ENCODE measurements at regions not wholly inside any gene's neighbourhood (a gene's known extent, or its start where the extent isn't known, plus 50 kb on each side); places are given as distances from the start of the nearest gene placed in this dataset.
"Not testable (repeated sequence)": the region's sequence is repeated elsewhere in the genome, so short reads cannot be mapped to it uniquely, and the experiment has no call there.

DNA sequence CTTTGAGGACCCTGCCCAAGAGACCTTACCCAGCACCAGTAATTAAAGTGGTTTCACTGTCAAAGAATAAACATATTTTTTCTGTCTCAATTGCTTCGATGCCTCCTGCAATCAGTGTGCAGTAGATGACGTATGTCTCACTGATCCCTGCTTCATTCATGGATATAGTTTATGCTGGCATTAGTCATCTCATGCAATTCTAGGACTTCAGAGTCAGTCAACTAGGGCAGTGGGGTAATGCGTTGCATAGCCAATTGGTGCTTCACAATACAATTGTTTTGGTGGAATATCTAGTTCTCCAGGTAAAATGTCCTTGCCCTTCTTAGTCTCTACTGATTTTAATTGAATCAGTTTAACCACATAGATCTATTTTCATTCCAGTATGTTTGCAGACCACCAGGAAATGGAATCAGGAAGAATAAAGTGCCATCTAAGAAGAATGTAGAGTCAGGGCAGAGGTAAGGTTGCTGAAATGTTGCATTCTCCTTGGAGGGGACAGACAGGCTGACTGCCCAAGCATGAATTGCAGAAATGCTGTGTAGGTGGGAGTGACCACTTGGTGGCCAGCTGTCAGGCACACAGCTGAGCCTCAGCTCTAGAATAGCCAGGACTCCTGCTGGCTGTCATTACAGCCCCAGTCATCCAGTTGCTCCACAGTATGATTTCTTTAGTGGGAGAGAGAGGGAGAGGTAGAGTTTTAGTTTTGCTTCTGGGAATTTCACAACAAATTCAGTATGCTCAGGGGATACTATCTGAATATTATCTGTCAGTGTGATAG lies 73.5 kb upstream of the MEGF10 start:
- no peak overlapping the region for H3K4me2 ChIP-seq (ENCODE audit: insufficient read depth, low read length)
- intact Hi-C loops (cut with micrococcal nuclease), result no loop called here

DNA sequence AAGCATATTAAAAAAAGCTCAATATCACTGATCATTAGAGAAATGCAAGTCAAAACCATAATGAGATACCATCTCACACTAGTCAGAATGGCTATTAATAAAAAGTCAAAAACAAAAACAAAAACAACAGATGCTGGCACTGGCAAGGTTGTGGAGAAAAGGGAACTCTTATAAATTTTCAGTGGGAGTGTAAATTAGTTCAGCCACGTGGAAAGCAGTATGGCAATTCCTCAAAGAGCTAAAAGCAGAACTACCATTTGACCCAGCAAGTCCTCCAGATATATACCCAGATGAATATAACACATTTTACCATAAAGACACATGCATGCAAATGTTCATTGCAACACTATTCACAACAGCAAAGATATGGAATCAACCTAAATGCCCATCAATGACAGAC lies 68.7 kb upstream of the MEGF10 start:
- intact Hi-C loops (cut with micrococcal nuclease); H3K36me3 ChIP-seq (ENCODE audit: control insufficient read depth, insufficient read depth, low read length); DNase-seq (ENCODE audit: extremely low read depth in 1 of 4, low spot score in 3 of 4); ATAC-seq; H2AFZ ChIP-seq (ENCODE audit: low read depth, low read length); H3K9me3 ChIP-seq (replicated peaks; ENCODE audit: control insufficient read depth, insufficient read depth, low read depth, low read length); FAIRE-seq; in situ Hi-C loops (cut with MboI); H3K4me3 ChIP-seq; BruUV-seq (replicated peaks); H3K27me3 ChIP-seq (ENCODE audit: control insufficient read depth in 2 of 2, insufficient read depth in 2 of 2, low read length in 2 of 2); H3K4me1 ChIP-seq (replicated peaks in 1 of 2; ENCODE audit: control insufficient read depth in 2 of 2, insufficient read depth in 2 of 2, low read length in 2 of 2); H3K79me2 ChIP-seq (ENCODE audit: control insufficient read depth, insufficient read depth, low read length); H3K9me1 ChIP-seq (ENCODE audit: control insufficient read depth, insufficient read depth, low read length); H3K4me2 ChIP-seq (ENCODE audit: insufficient read depth, low read length); H4K20me1 ChIP-seq (replicated peaks; ENCODE audit: control insufficient read depth, insufficient read depth, low read length); H3K9ac ChIP-seq (ENCODE audit: insufficient read depth in 1 of 2, low read depth in 2 of 2, low read length in 2 of 2); CTCF ChIA-PET (ENCODE audit: low intra/inter-chr PET ratio); H3K27ac ChIP-seq (ENCODE audit: extremely low read depth, low read depth, low read length); POLR2A ChIA-PET: not testable (repeated sequence)
- WGBS (ENCODE audit: insufficient coverage, low coverage, missing lambda C conversion rate), result 0% methylated on average over 1 of the region's 1 CpG

More for the DNA sequence above, 73.5 kb upstream of the MEGF10 start:
- in situ Hi-C loops (cut with MboI), result no loop called here
- H3K9me1 ChIP-seq (ENCODE audit: control insufficient read depth, insufficient read depth, low read length), result no peaks in the 10 kb centered on the region
- no peak overlapping the region for H3K27ac ChIP-seq (ENCODE audit: extremely low read depth, low read depth, low read length)
- H3K79me2 ChIP-seq (ENCODE audit: control insufficient read depth, insufficient read depth, low read length), result no peaks in the 10 kb centered on the region
- no peak for FAIRE-seq
- no peak for DNase-seq (ENCODE audit: extremely low read depth in 1 of 4, low spot score in 3 of 4)
- POLR2A ChIA-PET, result interaction anchor here (0.7 kb wide), 1 partner anchor 8 kb away, joined by 3 read pairs; no protein-coding TSS in a partner anchor
- H2AFZ ChIP-seq (ENCODE audit: low read depth, low read length), result no peak overlapping the region
- no peak overlapping the region for H3K4me3 ChIP-seq
- 0% methylated on average over 3 of the region's 3 CpGs for WGBS (ENCODE audit: insufficient coverage, low coverage, missing lambda C conversion rate)
- no peak overlapping the region for H3K9ac ChIP-seq (ENCODE audit: insufficient read depth in 1 of 2, low read depth in 2 of 2, low read length in 2 of 2)
- TF ChIP-seq, protein P1, sequence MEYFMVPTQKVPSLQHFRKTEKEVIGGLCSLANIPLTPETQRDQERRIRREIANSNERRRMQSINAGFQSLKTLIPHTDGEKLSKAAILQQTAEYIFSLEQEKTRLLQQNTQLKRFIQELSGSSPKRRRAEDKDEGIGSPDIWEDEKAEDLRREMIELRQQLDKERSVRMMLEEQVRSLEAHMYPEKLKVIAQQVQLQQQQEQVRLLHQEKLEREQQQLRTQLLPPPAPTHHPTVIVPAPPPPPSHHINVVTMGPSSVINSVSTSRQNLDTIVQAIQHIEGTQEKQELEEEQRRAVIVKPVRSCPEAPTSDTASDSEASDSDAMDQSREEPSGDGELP (CRISPR knock-in tag; IDR thresholded peaks at IDR 0.05; ENCODE audit: borderline replicate concordance), result peak; percentile 31; the same call in 1 of the 2 replicates
- TF ChIP-seq NFE2 (IDR thresholded peaks at IDR 0.05; ENCODE audit: low read depth), result 0 out of 2 replicates have a peak, but pooled peaks have one; percentile 16
- TF ChIP-seq, protein P2, sequence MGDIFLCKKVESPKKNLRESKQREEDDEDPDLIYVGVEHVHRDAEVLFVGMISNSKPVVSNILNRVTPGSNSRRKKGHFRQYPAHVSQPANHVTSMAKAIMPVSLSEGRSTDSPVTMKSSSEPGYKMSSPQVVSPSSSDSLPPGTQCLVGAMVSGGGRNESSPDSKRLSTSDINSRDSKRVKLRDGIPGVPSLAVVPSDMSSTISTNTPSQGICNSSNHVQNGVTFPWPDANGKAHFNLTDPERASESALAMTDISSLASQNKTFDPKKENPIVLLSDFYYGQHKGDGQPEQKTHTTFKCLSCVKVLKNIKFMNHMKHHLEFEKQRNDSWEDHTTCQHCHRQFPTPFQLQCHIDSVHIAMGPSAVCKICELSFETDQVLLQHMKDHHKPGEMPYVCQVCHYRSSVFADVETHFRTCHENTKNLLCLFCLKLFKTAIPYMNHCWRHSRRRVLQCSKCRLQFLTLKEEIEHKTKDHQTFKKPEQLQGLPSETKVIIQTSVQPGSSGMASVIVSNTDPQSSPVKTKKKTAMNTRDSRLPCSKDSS (IDR thresholded peaks at IDR 0.05; ENCODE audit: low read depth, partially characterized antibody), result no peak
- TF ChIP-seq, protein P3, sequence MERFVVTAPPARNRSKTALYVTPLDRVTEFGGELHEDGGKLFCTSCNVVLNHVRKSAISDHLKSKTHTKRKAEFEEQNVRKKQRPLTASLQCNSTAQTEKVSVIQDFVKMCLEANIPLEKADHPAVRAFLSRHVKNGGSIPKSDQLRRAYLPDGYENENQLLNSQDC (CRISPR knock-in tag; IDR thresholded peaks at IDR 0.05), result no peak
- H3K27me3 ChIP-seq (ENCODE audit: control insufficient read depth in 2 of 2, insufficient read depth in 2 of 2, low read length in 2 of 2), result no peaks in the 10 kb centered on the region
- CTCF ChIA-PET (ENCODE audit: low intra/inter-chr PET ratio), result no interaction called here
- no peaks in the 10 kb centered on the region for H3K4me1 ChIP-seq (replicated peaks in 1 of 2; ENCODE audit: control insufficient read depth in 2 of 2, insufficient read depth in 2 of 2, low read length in 2 of 2)
- no peaks in the 10 kb centered on the region for H3K9me3 ChIP-seq (replicated peaks; ENCODE audit: control insufficient read depth, insufficient read depth, low read depth, low read length)
- no TSS peak for BruUV-seq (replicated peaks)
- H3K36me3 ChIP-seq (ENCODE audit: control insufficient read depth, insufficient read depth, low read length), result no peaks in the 10 kb centered on the region
- H4K20me1 ChIP-seq (replicated peaks; ENCODE audit: control insufficient read depth, insufficient read depth, low read length), result no peaks in the 10 kb centered on the region
- ATAC-seq, result peak; percentile 74; the same call in 2 of the 3 replicates
